ENCODE measurements at regions not wholly inside any gene's neighbourhood (a gene's known extent, or its start where the extent isn't known, plus 50 kb on each side); places are given as distances from the start of the nearest gene placed in this dataset.

DNA sequence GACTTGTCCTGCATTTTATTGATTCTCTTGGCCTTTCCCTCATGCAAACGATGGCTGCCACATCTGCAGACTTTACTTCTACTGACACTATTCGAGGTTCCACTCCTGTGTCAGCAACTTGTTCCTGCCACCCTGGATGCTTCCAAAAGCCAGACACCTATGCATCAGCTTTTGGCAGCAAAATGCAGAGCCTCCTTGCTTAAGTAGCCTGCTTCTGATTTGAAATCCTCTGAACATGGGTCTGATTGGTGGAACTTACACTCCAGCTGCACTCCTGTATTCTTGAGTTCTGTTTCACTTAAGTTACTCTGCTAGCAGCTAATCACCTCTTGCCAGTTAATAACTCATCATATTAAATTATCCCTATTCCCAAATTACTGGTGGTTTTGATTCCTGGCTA lies 152.1 kb upstream of the FMN2 start:
- TF ChIP-seq, protein P1, sequence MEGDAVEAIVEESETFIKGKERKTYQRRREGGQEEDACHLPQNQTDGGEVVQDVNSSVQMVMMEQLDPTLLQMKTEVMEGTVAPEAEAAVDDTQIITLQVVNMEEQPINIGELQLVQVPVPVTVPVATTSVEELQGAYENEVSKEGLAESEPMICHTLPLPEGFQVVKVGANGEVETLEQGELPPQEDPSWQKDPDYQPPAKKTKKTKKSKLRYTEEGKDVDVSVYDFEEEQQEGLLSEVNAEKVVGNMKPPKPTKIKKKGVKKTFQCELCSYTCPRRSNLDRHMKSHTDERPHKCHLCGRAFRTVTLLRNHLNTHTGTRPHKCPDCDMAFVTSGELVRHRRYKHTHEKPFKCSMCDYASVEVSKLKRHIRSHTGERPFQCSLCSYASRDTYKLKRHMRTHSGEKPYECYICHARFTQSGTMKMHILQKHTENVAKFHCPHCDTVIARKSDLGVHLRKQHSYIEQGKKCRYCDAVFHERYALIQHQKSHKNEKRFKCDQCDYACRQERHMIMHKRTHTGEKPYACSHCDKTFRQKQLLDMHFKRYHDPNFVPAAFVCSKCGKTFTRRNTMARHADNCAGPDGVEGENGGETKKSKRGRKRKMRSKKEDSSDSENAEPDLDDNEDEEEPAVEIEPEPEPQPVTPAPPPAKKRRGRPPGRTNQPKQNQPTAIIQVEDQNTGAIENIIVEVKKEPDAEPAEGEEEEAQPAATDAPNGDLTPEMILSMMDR (conservative IDR thresholded peaks at IDR 0.05 in 1 of 2, IDR thresholded peaks at IDR 0.05 in 1 of 2; ENCODE audit: low read depth in 1 of 2, low read length in 2 of 2) = no peak
- TF ChIP-seq EZH2 (IDR thresholded peaks at IDR 0.05; ENCODE audit: low read length, missing control alignments) = no peak
